22Rv1 (cell line): ENCODE measurements at regions not wholly inside any gene's neighbourhood (a gene's known extent, or its start where the extent isn't known, plus 50 kb on each side); places are given as distances from the start of the nearest gene placed in this dataset.

Experiments
- CTCF ChIP-seq: fragments of 450-650 bp; IDR thresholded peaks from 2 replicates; pipeline ENCODE4 v1.5.1; 2017; ENCODE audit warnings: mild to moderate bottlenecking
- ZFX ChIP-seq: fragments of 450-650 bp; IDR thresholded peaks from 2 replicates; pipeline ENCODE4 v1.6.1; 2017; ENCODE audit warnings: antibody characterized with exemption, borderline replicate concordance

GRCh38 chr10:107855301-107856046 is 691.0 kb upstream of the SORCS1 start:
- TF ChIP-seq CTCF (no peak), ZFX (no peak)
